ENCODE measurements at regions not wholly inside any gene's neighbourhood (a gene's known extent, or its start where the extent isn't known, plus 50 kb on each side); places are given as distances from the start of the nearest gene placed in this dataset.

- DNase-seq (ENCODE audit: low spot score), result no peak
- in situ Hi-C loops (cut with MboI; ENCODE audit: low sequenced_read_pairs, unreplicated experiment), result no loop called here
- TF ChIP-seq, protein P1, sequence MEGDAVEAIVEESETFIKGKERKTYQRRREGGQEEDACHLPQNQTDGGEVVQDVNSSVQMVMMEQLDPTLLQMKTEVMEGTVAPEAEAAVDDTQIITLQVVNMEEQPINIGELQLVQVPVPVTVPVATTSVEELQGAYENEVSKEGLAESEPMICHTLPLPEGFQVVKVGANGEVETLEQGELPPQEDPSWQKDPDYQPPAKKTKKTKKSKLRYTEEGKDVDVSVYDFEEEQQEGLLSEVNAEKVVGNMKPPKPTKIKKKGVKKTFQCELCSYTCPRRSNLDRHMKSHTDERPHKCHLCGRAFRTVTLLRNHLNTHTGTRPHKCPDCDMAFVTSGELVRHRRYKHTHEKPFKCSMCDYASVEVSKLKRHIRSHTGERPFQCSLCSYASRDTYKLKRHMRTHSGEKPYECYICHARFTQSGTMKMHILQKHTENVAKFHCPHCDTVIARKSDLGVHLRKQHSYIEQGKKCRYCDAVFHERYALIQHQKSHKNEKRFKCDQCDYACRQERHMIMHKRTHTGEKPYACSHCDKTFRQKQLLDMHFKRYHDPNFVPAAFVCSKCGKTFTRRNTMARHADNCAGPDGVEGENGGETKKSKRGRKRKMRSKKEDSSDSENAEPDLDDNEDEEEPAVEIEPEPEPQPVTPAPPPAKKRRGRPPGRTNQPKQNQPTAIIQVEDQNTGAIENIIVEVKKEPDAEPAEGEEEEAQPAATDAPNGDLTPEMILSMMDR (IDR thresholded peaks at IDR 0.05; ENCODE audit: borderline replicate concordance, control extremely low read depth, extremely low read depth, insufficient read depth, missing control alignments), result no peak
These were observed 66.4 kb upstream of the SHH start for GRCh38 chr7:155878674-155879073.

GRCh38 chr7:155878250-155878649 is 66.0 kb upstream of the SHH start:
- in situ Hi-C loops (cut with MboI; ENCODE audit: low sequenced_read_pairs, unreplicated experiment), result no loop called here
- TF ChIP-seq, protein P1 (IDR thresholded peaks at IDR 0.05; ENCODE audit: borderline replicate concordance, control extremely low read depth, extremely low read depth, insufficient read depth, missing control alignments), result no peak
- no peak for DNase-seq (ENCODE audit: low spot score)

DNA sequence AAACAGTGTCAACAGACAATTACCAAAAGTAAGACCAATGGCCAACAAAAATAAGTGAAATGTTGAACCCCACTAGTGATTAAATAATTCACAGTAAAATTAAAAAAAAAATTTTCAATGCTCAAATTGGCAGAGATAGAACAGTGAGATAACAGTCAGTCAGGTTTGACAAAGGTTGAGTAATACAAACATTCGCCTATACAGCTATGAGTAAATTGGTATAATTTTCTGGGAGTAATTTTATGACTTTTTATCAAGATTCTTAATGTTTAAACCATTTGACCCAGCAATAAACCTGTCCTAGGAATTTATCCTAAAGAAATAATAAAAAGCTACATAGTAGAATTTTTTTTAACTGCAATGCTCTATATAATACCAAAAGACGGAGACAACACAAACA is 64.9 kb upstream of the SHH start:
- DNase-seq (ENCODE audit: low spot score), result no peak
- in situ Hi-C loops (cut with MboI; ENCODE audit: low sequenced_read_pairs, unreplicated experiment), result no loop called here
- TF ChIP-seq, protein P1 (IDR thresholded peaks at IDR 0.05; ENCODE audit: borderline replicate concordance, control extremely low read depth, extremely low read depth, insufficient read depth, missing control alignments), result no peak

DNA sequence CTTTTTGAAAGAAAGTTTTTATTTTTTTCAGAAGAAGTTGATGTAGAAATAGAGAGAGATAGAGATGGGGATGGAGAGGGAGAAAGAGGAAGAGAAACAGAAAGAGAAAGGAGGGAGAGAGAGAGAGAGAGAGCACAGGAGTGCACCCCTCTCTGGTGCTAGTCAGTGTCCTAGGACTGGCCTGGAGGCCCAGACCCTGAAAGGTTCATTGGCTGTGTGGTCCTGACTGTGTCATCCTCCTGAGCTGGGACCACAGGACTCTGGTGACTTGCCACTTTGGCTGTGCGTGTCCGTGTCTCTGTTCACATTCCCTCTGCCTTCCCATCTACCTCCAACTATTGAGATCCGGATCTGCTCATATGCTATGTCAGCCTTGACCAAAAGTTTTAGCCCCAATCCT is 62.1 kb upstream of the SHH start:
- in situ Hi-C loops (cut with MboI; ENCODE audit: low sequenced_read_pairs, unreplicated experiment), result no loop called here
- TF ChIP-seq, protein P1 (IDR thresholded peaks at IDR 0.05; ENCODE audit: borderline replicate concordance, control extremely low read depth, extremely low read depth, insufficient read depth, missing control alignments), result no peak

DNA sequence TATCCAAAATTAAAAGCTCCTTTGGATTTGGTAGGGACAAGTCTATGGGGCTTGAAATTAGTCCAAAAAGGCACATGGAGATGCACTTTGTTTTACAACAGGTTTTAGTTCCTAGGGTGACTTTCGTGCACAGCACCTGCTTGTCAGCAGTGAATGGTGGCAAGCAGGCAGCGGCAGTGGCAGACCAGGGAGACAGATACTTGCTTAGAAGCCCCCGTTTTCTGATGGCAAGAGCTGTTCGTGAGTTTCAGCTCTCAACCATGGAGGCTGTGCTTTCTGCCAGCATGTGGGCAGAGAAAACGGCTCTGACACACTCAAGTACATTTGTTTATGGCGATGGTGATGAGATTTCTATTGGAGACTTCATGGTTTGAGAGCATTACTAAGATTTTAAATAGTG is 61.7 kb upstream of the SHH start:
- in situ Hi-C loops (cut with MboI; ENCODE audit: low sequenced_read_pairs, unreplicated experiment), result no loop called here
- DNase-seq (ENCODE audit: low spot score), result no peak
- TF ChIP-seq, protein P1 (IDR thresholded peaks at IDR 0.05; ENCODE audit: borderline replicate concordance, control extremely low read depth, extremely low read depth, insufficient read depth, missing control alignments), result no peak

More for the DNA sequence above, 62.1 kb upstream of the SHH start:
- DNase-seq (ENCODE audit: low spot score), result no peak

GRCh38 chr7:155872678-155873369 is 60.6 kb upstream of the SHH start:
- in situ Hi-C loops (cut with MboI; ENCODE audit: low sequenced_read_pairs, unreplicated experiment), result no loop called here

More at GRCh38 chr7:155872678-155873369, 60.6 kb upstream of the SHH start:
- TF ChIP-seq, protein P1 (IDR thresholded peaks at IDR 0.05; ENCODE audit: borderline replicate concordance, control extremely low read depth, extremely low read depth, insufficient read depth, missing control alignments), result no peak
- no peak for DNase-seq (ENCODE audit: low spot score)
